HEK293 (cell line): ENCODE measurements at regions not wholly inside any gene's neighbourhood (a gene's known extent, or its start where the extent isn't known, plus 50 kb on each side); places are given as distances from the start of the nearest gene placed in this dataset.

ENCODE experiments used
- CTCF ChIA-PET: fragments of 350-600 bp; formaldehyde crosslinking; extraction: SDS; loops from one replicate; lab custom pipeline; 2021; ENCODE audit warnings: antibody characterized with exemption; lab: Yijun Ruan, JAX
- POLR2A ChIA-PET: fragments of 300-600 bp; formaldehyde crosslinking; extraction: SDS; loops from one replicate; lab custom pipeline; 2020; ENCODE audit warnings: antibody characterized with exemption, inconsistent platforms; lab: Yijun Ruan, JAX
- H3K27ac ChIP-seq: fragments of 200-500 bp; sonication (Bioruptor generic); 2 replicates; pipeline ENCODE4 v1.5.1; 2014; ENCODE audit warnings: low read depth, low read length, control low read depth, inconsistent platforms; ENCODE audit errors: extremely low read depth
- H3K36me3 ChIP-seq, 2 experiments: fragments of 200-500 bp in 1 of 2; sonication (Bioruptor generic) in 1 of 2; 1 replicate in 1 of 2; 2 replicates in 1 of 2; pipeline ENCODE4 v1.5.1; 2014 to 2017; ENCODE audit warnings: inconsistent platforms in 2 of 2, low read length in 2 of 2; ENCODE audit not compliant: control insufficient read depth in 2 of 2, insufficient read depth in 1 of 2
- H3K4me1 ChIP-seq: fragments of 200-500 bp; sonication (Bioruptor generic); 2 replicates; pipeline ENCODE4 v1.5.1; 2014; ENCODE audit warnings: mild to moderate bottlenecking, low read length, inconsistent platforms; ENCODE audit not compliant: control insufficient read depth, insufficient read depth
- H3K4me3 ChIP-seq: 2 replicates; pipeline ENCODE4 v1.5.1; 2011; ENCODE audit warnings: low read depth, mild to moderate bottlenecking, control low read depth, low read length, moderate library complexity
- H3K9me3 ChIP-seq: fragments of 200-500 bp; sonication (Bioruptor generic); 2 replicates; pipeline ENCODE4 v1.5.1; 2014; ENCODE audit warnings: low read depth, low read length, inconsistent platforms; ENCODE audit not compliant: control insufficient read depth, insufficient read depth
- AEBP2 ChIP-seq: fragments of 450-650 bp; formaldehyde crosslinking; IDR thresholded peaks from 2 replicates; pipeline ENCODE4 v1.5.1; 2016; ENCODE audit warnings: missing biosample characterization, missing genetic modification characterization, borderline replicate concordance
- HOXC10 ChIP-seq: sonication (generic); formaldehyde crosslinking; IDR thresholded peaks from 2 replicates; pipeline ENCODE4 v1.8.1; 2023; ENCODE audit warnings: mild to moderate bottlenecking, missing genetic modification reagents
- OVOL3 ChIP-seq: fragments of 450-650 bp; formaldehyde crosslinking; IDR thresholded peaks from 2 replicates; pipeline ENCODE4 v1.5.1; 2016; ENCODE audit warnings: missing biosample characterization, missing genetic modification characterization
- PRDM10 ChIP-seq: fragments of 450-650 bp; formaldehyde crosslinking; IDR thresholded peaks from 2 replicates; pipeline ENCODE4 v1.5.1; 2016; ENCODE audit warnings: missing biosample characterization, missing genetic modification characterization
- SETDB1 ChIP-seq: IDR thresholded peaks from one replicate; pipeline ENCODE4 v1.6.1; 2017; ENCODE audit warnings: mild to moderate bottlenecking, low read length, moderate library complexity, mixed read lengths; ENCODE audit not compliant: insufficient read length
- WT1 ChIP-seq: fragments of 450-650 bp; formaldehyde crosslinking; IDR thresholded peaks from 2 replicates; pipeline ENCODE4 v1.5.1; 2016; ENCODE audit warnings: missing biosample characterization, missing genetic modification characterization
- YY2 ChIP-seq: fragments of 450-650 bp; formaldehyde crosslinking; IDR thresholded peaks from 2 replicates; pipeline ENCODE4 v1.5.1; 2016; ENCODE audit warnings: missing biosample characterization, missing genetic modification characterization
- ZFP3 ChIP-seq: fragments of 450-650 bp; formaldehyde crosslinking; IDR thresholded peaks from 2 replicates; pipeline ENCODE4 v1.5.1; 2016; ENCODE audit warnings: low read depth, missing biosample characterization, missing genetic modification characterization
- ZNF132 ChIP-seq: fragments of 450-650 bp; formaldehyde crosslinking; IDR thresholded peaks from 2 replicates; pipeline ENCODE4 v1.5.1; 2017; ENCODE audit warnings: missing biosample characterization, missing genetic modification characterization, borderline replicate concordance
- ZNF133 ChIP-seq: fragments of 450-650 bp; formaldehyde crosslinking; IDR thresholded peaks from 2 replicates; pipeline ENCODE4 v1.5.1; 2016; ENCODE audit warnings: missing biosample characterization, missing genetic modification characterization
- ZNF138 ChIP-seq: fragments of 450-650 bp; formaldehyde crosslinking; IDR thresholded peaks from 2 replicates; pipeline ENCODE4 v1.5.1; 2016; ENCODE audit warnings: missing biosample characterization, missing genetic modification characterization, borderline replicate concordance
- ZNF18 ChIP-seq: fragments of 450-650 bp; formaldehyde crosslinking; IDR thresholded peaks from 2 replicates; pipeline ENCODE4 v1.5.1; 2016; ENCODE audit warnings: missing biosample characterization, missing genetic modification characterization
- ZNF24 ChIP-seq: fragments of 450-650 bp; formaldehyde crosslinking; IDR thresholded peaks from 2 replicates; pipeline ENCODE4 v1.5.1; 2016; ENCODE audit warnings: missing biosample characterization, missing genetic modification characterization
- ZNF473 ChIP-seq: fragments of 450-650 bp; formaldehyde crosslinking; IDR thresholded peaks from 2 replicates; pipeline ENCODE4 v1.5.1; 2017; ENCODE audit warnings: missing biosample characterization, missing genetic modification characterization
- ZNF660 ChIP-seq: fragments of 450-650 bp; IDR thresholded peaks from 2 replicates; pipeline ENCODE4 v1.5.1; 2018; ENCODE audit warnings: missing biosample characterization, mild to moderate bottlenecking, missing genetic modification characterization
- ZNF777 ChIP-seq: fragments of 450-650 bp; formaldehyde crosslinking; IDR thresholded peaks from 2 replicates; pipeline ENCODE4 v1.5.1; 2017; ENCODE audit warnings: missing biosample characterization, missing genetic modification characterization, borderline replicate concordance
- ZNF785 ChIP-seq: fragments of 450-650 bp; formaldehyde crosslinking; IDR thresholded peaks from 2 replicates; pipeline ENCODE4 v1.5.1; 2016; ENCODE audit warnings: missing biosample characterization, missing genetic modification characterization
- TF ChIP-seq, protein P1 (sequence below): fragments of 450-650 bp; formaldehyde crosslinking; IDR thresholded peaks from 2 replicates; pipeline ENCODE4 v1.5.1; 2017; ENCODE audit warnings: missing biosample characterization, missing genetic modification characterization

DNA sequence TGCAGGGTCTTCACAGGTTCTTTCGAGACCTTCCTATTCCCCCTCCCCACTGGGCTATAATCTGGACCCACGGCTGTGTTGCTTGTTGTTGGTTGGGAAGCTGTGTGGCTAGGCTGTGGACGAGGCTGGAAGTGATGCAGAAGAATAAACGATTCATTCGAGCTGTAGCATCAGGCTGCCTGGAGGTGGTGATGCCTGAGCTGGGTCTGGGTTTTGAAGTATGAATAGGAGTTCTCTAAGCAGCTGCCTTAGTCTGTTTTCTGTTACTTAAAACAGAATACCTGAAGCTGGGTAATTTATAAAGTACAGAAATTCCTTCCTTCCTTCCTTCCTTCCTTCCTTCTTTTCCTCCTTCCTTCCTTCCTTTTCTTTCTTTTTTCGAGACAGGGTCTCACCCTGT lies 126.5 kb upstream of the ZEB1 start:
- no peaks in the 10 kb centered on the region for H3K36me3 ChIP-seq
- POLR2A ChIA-PET = interaction anchor here (0.7 kb wide), 1 partner anchor 59 kb away, joined by 3 read pairs; no protein-coding TSS in a partner anchor
- TF ChIP-seq ZNF785 (tag by site-specific recombination) (no peak), ZFP3 (tag by site-specific recombination) (peak; percentile 71; the same call in 1 of the 2 replicates)
- TF ChIP-seq, all 188 proteins: peak for 1
- Histone ChIP-seq H3K27ac (no peak overlapping the region), H3K9me3 (no peaks in the 10 kb centered on the region), H3K4me3 (no peak overlapping the region), H3K4me1 (no peaks in the 10 kb centered on the region)
- CTCF ChIA-PET = interaction anchor here (0.7 to 1.6 kb wide), 3 partner anchors 11 to 275 kb away, joined by 3 to 4 read pairs (median 3); no protein-coding TSS in a partner anchor

DNA sequence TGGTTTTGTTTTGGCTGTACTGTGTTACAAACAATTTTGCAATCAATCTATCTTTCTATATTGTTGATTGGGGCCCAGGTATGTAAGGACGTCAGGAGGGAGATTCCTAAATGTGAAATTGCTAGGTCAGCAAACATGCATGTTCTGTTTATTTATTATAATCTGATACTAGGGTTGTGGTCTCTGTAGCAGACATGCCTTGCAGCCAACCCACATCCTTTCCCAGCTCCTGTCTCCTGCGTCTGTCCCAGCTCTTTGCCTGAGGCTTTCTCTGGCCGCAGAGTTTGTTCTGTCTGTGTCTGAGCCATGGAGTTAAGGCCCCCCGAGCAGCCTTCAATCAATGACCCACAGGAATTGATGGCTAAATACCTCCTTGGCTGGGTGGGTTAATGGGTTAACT lies 124.0 kb upstream of the ZEB1 start:
- TF ChIP-seq ZNF18 (no peak), ZNF24 (no peak), ZNF660 (tag by site-specific recombination) (no peak), ZNF133 (tag by site-specific recombination) (no peak), ZNF138 (tag by site-specific recombination) (no peak), OVOL3 (tag by site-specific recombination) (no peak), ZNF473 (tag by site-specific recombination) (no peak)
- TF ChIP-seq, protein P1, sequence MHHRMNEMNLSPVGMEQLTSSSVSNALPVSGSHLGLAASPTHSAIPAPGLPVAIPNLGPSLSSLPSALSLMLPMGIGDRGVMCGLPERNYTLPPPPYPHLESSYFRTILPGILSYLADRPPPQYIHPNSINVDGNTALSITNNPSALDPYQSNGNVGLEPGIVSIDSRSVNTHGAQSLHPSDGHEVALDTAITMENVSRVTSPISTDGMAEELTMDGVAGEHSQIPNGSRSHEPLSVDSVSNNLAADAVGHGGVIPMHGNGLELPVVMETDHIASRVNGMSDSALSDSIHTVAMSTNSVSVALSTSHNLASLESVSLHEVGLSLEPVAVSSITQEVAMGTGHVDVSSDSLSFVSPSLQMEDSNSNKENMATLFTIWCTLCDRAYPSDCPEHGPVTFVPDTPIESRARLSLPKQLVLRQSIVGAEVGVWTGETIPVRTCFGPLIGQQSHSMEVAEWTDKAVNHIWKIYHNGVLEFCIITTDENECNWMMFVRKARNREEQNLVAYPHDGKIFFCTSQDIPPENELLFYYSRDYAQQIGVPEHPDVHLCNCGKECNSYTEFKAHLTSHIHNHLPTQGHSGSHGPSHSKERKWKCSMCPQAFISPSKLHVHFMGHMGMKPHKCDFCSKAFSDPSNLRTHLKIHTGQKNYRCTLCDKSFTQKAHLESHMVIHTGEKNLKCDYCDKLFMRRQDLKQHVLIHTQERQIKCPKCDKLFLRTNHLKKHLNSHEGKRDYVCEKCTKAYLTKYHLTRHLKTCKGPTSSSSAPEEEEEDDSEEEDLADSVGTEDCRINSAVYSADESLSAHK (tag by site-specific recombination) = no peak
- Histone ChIP-seq H3K4me3 (no peak overlapping the region), H3K9me3 (no peaks in the 10 kb centered on the region), H3K27ac (no peak overlapping the region), H3K4me1 (no peaks in the 10 kb centered on the region), H3K36me3 (no peaks in the 10 kb centered on the region)
- ChIA-PET CTCF (no interaction called here), POLR2A (no interaction called here)

- no peak overlapping the region for H3K27ac ChIP-seq
- H3K4me3 ChIP-seq = no peak overlapping the region
- ChIA-PET CTCF (no interaction called here), POLR2A (no interaction called here)
- TF ChIP-seq YY2 (tag by site-specific recombination) (no peak), WT1 (no peak)
- no peaks in the 10 kb centered on the region for H3K4me1 ChIP-seq
- H3K36me3 ChIP-seq = no peaks in the 10 kb centered on the region
- no peaks in the 10 kb centered on the region for H3K9me3 ChIP-seq
These were observed 121.1 kb upstream of the ZEB1 start for GRCh38 chr10:31197886-31198285.

GRCh38 chr10:31204090-31204489 lies 114.9 kb upstream of the ZEB1 start:
- H3K4me1 ChIP-seq = no peaks in the 10 kb centered on the region
- H3K9me3 ChIP-seq = no peaks in the 10 kb centered on the region
- TF ChIP-seq SETDB1 (no peak), OVOL3 (tag by site-specific recombination) (no peak), HOXC10 (CRISPR knock-in tag) (no peak), AEBP2 (tag by site-specific recombination) (no peak), PRDM10 (no peak), ZNF777 (tag by site-specific recombination) (no peak), ZNF132 (tag by site-specific recombination) (no peak)
- no peak overlapping the region for H3K4me3 ChIP-seq
- no peaks in the 10 kb centered on the region for H3K36me3 ChIP-seq
- CTCF ChIA-PET = interaction anchor here (0.5 kb wide), 1 partner anchor 39 kb away, joined by 3 read pairs; no protein-coding TSS in a partner anchor
- H3K27ac ChIP-seq = no peak overlapping the region
- POLR2A ChIA-PET = no interaction called here
